ENCODE measurements at regions not wholly inside any gene's neighbourhood (a gene's known extent, or its start where the extent isn't known, plus 50 kb on each side); places are given as distances from the start of the nearest gene placed in this dataset.

DNA sequence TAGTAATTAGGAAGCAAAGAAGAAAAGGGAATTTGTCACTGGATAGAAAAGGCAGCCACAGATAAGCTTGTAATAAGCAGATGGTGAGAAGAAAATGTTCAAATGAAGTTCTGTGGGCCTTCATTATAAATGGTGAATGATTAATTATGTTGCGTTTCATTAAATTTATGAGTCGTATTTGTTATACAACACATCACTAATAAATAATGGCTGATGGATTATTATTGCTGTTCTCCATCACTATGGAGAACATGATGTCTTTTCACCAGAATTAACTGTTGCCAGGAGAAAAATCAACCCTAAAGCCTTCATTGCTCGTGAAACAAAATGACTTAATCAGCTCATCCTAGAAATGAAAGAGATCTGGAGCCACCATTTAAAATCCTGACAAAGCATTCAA lies 158.5 kb downstream of the BTBD3 start:
- DNase-seq (ENCODE audit: low read depth) = no peak
- H3K4me3 ChIP-seq (replicated peaks; ENCODE audit: low read depth, low read length) = no peak overlapping the region
- TF ChIP-seq, protein P1, sequence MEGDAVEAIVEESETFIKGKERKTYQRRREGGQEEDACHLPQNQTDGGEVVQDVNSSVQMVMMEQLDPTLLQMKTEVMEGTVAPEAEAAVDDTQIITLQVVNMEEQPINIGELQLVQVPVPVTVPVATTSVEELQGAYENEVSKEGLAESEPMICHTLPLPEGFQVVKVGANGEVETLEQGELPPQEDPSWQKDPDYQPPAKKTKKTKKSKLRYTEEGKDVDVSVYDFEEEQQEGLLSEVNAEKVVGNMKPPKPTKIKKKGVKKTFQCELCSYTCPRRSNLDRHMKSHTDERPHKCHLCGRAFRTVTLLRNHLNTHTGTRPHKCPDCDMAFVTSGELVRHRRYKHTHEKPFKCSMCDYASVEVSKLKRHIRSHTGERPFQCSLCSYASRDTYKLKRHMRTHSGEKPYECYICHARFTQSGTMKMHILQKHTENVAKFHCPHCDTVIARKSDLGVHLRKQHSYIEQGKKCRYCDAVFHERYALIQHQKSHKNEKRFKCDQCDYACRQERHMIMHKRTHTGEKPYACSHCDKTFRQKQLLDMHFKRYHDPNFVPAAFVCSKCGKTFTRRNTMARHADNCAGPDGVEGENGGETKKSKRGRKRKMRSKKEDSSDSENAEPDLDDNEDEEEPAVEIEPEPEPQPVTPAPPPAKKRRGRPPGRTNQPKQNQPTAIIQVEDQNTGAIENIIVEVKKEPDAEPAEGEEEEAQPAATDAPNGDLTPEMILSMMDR (IDR thresholded peaks at IDR 0.05; ENCODE audit: low read length, missing control alignments) = no peak

DNA sequence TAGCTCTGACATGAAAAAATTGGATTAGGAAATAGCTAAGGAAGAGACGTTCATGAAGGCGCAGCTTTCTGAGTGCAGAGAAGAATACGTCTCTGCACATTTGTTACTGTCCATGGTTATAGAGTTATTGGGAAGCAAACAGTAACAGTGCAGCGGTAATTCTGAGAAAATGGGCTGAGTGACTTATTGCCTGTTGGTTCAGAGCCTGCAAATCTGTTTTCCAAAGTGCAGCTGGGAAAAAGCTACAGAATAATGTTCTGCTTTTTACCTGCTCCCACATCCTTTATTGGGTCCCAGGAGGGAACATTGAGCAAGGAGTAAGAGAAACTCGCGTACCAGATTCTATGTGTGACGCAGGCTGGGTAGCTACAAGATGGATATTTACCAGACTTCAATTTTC lies 160.2 kb downstream of the BTBD3 start:
- TF ChIP-seq, protein P1 (IDR thresholded peaks at IDR 0.05; ENCODE audit: low read length, missing control alignments) = no peak
- H3K4me3 ChIP-seq (replicated peaks; ENCODE audit: low read depth, low read length) = no peak overlapping the region
- DNase-seq (ENCODE audit: low read depth) = no peak

DNA sequence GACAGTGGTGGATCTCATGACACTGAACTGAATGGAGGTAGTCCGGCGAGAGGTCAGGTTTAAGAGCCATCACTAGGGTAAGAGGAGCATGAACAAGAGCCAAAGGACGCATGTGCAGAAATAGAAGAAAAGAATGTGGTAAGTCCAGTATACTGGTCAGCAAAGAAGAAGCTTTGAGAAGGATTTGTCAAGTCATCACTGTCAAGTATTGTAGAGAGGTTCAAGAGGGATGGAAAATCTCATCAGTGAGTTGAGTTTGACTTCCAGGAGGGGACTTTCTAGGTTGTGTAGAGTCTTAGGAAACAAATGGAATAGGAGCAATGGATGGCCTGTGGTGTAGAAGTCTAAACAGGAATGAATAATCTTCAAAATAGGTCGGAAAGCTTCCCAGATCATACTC lies 161.8 kb downstream of the BTBD3 start:
- H3K4me3 ChIP-seq (replicated peaks; ENCODE audit: low read depth, low read length) = no peak overlapping the region
- TF ChIP-seq, protein P1 (IDR thresholded peaks at IDR 0.05; ENCODE audit: low read length, missing control alignments) = no peak
- no peak for DNase-seq (ENCODE audit: low read depth)

DNA sequence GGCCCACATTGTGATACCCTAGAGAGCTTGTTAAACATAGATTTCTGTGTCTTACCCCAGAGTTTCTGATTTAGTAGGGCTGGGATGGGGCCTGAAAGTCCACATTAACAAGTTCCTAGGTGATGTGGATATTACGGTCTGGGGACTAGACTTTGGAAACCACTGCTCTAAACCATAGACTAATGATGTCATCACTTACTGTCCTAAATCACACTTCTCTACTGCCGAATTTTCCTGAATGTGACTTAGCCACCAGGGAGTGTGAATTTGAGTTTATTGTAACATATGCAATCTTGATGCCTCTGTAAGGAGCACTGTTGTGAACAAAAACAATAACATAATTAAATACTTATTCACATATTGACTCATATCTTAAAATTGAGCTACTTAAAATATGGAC lies 165.6 kb downstream of the BTBD3 start:
- TF ChIP-seq, protein P1 (IDR thresholded peaks at IDR 0.05; ENCODE audit: low read length, missing control alignments) = no peak
- H3K4me3 ChIP-seq (replicated peaks; ENCODE audit: low read depth, low read length) = no peak overlapping the region
- DNase-seq (ENCODE audit: low read depth) = no peak

DNA sequence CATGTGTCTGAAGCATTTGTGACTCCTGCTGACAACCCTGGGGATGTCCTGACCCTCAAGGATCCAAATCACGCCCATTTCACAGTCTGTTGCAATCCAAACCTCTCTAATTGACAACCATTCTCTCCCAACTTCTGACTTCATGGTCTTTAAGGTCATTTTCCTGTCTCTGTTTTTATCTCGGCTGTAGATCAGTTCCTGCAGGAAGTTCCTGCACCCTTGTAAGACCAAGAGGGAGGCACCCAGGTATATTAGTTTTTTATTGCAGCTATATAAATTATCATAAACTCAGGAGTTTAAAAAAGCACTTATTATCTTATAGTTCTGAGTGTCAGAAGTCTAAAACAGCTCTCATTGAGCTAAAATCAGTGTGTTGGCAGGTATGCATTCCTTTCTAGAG lies 166.8 kb downstream of the BTBD3 start:
- H3K4me3 ChIP-seq (replicated peaks; ENCODE audit: low read depth, low read length) = no peak overlapping the region
- no peak for DNase-seq (ENCODE audit: low read depth)
- TF ChIP-seq, protein P1 (IDR thresholded peaks at IDR 0.05; ENCODE audit: low read length, missing control alignments) = no peak

DNA sequence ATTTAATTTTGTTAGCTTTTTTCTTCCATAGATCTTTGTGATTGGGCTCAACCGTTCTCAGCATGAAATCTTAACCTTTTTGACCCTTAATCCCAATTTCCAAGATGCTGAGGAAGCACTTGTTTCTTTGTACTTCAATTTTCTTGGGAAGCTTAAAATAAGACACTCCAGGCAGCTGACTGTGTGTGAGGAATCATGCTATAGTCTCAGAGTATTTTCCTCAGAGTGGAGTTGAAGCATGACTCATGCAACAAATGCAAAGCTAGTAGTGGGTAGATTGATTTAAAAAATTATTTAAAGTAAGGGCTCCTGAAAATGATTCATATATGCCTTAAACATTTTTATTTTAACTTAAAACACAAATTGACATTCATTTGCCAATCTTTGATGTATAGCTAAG lies 168.7 kb downstream of the BTBD3 start:
- TF ChIP-seq, protein P1 (IDR thresholded peaks at IDR 0.05; ENCODE audit: low read length, missing control alignments) = no peak
- H3K4me3 ChIP-seq (replicated peaks; ENCODE audit: low read depth, low read length) = no peak overlapping the region
- DNase-seq (ENCODE audit: low read depth) = peak; percentile 22

DNA sequence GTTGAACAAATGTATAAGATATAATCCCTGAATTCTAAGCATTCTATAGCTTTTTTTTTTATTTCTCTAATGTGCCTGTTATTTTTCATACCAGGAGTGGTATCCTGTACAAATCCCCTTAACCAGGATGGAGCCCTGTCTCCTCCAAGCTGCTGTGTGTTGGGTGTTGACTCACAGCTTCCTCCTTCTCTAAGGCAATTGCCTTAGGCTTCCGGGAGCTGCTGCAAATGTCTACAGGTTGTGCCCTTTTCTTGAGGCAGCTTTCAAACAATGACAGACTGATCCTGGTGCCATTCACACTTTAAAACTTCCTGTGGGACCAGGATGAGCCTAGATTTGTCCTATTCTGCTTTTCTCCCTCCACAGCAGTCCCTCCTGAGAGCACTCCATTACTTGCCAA lies 173.2 kb downstream of the BTBD3 start:
- DNase-seq (ENCODE audit: low read depth) = peak; percentile 17
- no peak overlapping the region for H3K4me3 ChIP-seq (replicated peaks; ENCODE audit: low read depth, low read length)
- TF ChIP-seq, protein P1 (IDR thresholded peaks at IDR 0.05; ENCODE audit: low read length, missing control alignments) = no peak

Data from fibroblast of pulmonary artery (primary cell).